ENCODE measurements at regions not wholly inside any gene's neighbourhood (a gene's known extent, or its start where the extent isn't known, plus 50 kb on each side); places are given as distances from the start of the nearest gene placed in this dataset.

DNA sequence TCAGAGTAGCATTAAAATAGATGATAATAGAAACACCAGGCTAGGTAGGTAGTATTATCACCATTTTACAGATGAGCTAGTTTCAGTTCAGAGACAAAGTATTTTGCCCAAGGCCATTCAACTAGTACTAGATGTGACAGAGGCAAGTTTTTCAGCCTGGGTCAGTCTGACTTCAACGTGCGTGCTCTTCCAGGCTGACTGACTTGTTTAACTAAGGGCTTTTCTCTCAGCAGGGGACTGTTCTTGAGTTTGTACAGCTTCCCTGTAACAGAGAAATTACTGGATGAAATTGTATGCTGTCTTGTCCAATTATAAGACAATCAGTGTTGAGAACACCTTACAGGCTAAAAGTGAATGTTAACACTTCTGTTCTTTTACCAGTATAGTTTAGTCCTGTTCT, 333.5 kb upstream of the MAN1A1 start:
- TF ChIP-seq POLR2AphosphoS5 (IDR thresholded peaks at IDR 0.05; ENCODE audit: low read depth, low read length) (no peak), TAF1 (IDR thresholded peaks at IDR 0.05; ENCODE audit: borderline replicate concordance, insufficient read depth, low read length) (no peak), FOXP2 (optimal IDR thresholded peaks at IDR 0.05; ENCODE audit: borderline replicate concordance, extremely low read depth, extremely low read length, insufficient read depth) (no peak)
- TF ChIP-seq, protein P1, sequence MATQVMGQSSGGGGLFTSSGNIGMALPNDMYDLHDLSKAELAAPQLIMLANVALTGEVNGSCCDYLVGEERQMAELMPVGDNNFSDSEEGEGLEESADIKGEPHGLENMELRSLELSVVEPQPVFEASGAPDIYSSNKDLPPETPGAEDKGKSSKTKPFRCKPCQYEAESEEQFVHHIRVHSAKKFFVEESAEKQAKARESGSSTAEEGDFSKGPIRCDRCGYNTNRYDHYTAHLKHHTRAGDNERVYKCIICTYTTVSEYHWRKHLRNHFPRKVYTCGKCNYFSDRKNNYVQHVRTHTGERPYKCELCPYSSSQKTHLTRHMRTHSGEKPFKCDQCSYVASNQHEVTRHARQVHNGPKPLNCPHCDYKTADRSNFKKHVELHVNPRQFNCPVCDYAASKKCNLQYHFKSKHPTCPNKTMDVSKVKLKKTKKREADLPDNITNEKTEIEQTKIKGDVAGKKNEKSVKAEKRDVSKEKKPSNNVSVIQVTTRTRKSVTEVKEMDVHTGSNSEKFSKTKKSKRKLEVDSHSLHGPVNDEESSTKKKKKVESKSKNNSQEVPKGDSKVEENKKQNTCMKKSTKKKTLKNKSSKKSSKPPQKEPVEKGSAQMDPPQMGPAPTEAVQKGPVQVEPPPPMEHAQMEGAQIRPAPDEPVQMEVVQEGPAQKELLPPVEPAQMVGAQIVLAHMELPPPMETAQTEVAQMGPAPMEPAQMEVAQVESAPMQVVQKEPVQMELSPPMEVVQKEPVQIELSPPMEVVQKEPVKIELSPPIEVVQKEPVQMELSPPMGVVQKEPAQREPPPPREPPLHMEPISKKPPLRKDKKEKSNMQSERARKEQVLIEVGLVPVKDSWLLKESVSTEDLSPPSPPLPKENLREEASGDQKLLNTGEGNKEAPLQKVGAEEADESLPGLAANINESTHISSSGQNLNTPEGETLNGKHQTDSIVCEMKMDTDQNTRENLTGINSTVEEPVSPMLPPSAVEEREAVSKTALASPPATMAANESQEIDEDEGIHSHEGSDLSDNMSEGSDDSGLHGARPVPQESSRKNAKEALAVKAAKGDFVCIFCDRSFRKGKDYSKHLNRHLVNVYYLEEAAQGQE (IDR thresholded peaks at IDR 0.05; ENCODE audit: insufficient read depth in 1 of 2, low read depth in 2 of 2, low read length in 2 of 2): no peak

All from PFSK-1 (cell line).